K562 (cell line): ENCODE measurements at regions not wholly inside any gene's neighbourhood (a gene's known extent, or its start where the extent isn't known, plus 50 kb on each side); places are given as distances from the start of the nearest gene placed in this dataset.

Experiments
- ATAC-seq: fragments of 200-7000 bp; cut with Tn5 transposase; 3 replicates; pipeline ENCODE4 v1.9.1; 2020; ENCODE audit warnings: moderate library complexity
- BruUV-seq: library from RNA; stranded (reverse); fragments of 400-500 nt; replicated peaks from 2 replicates; lab custom pipeline; 2021; lab: Mats Ljungman, UMichigan
- CTCF ChIA-PET: fragments of 300-600 bp; formaldehyde crosslinking; extraction: SDS; loops from one replicate; lab custom pipeline; 2021; ENCODE audit warnings: low intra/inter-chr PET ratio; lab: Yijun Ruan, JAX
- POLR2A ChIA-PET: fragments of 300-600, 350-650 bp; sonication (Branson Sonifier 250); formaldehyde crosslinking; extraction: SDS; loops from one replicate; lab custom pipeline; 2021; ENCODE audit warnings: antibody characterized with exemption, inconsistent platforms; lab: Yijun Ruan, JAX
- DNase-seq, 4 experiments: peaks; one replicate each; pipeline versions ENCODE4 v3.0.0 to v3.0.0-alpha.2; 2011 to 2018; ENCODE audit warnings: low spot score in 3 of 4, mixed read lengths in 3 of 4; ENCODE audit errors: extremely low read depth in 1 of 4
- FAIRE-seq: peaks from 2 replicates; lab custom pipeline; 2011; peaks lifted over from hg19 to GRCh38; lab: Jason Lieb, UNC
- H2AFZ ChIP-seq: 2 replicates; pipeline ENCODE4 v1.6.0; 2011; ENCODE audit warnings: low read depth, low read length, control low read depth, inconsistent platforms
- H3K27ac ChIP-seq: fragments of 200-600 bp; 3 replicates; pipeline ENCODE4 v1.8.0; 2011; ENCODE audit warnings: low read depth, mild to moderate bottlenecking, control low read depth, inconsistent platforms, low read length, moderate library complexity, mixed read lengths; ENCODE audit errors: extremely low read depth
- H3K27me3 ChIP-seq, 2 experiments: fragments of 300-600 bp in 1 of 2; 2 replicates in 1 of 2; 3 replicates in 1 of 2; pipeline versions ENCODE4 v1.6.0 to v1.8.0; 2011; ENCODE audit warnings: inconsistent platforms in 2 of 2, low read length in 2 of 2, mild to moderate bottlenecking in 1 of 2, mixed read lengths in 1 of 2, moderate library complexity in 1 of 2; ENCODE audit not compliant: control insufficient read depth in 2 of 2, insufficient read depth in 2 of 2
- H3K36me3 ChIP-seq: fragments of 300-600 bp; 3 replicates; pipeline ENCODE4 v1.8.0; 2011; ENCODE audit warnings: mild to moderate bottlenecking, low read length, inconsistent platforms; ENCODE audit not compliant: control insufficient read depth, insufficient read depth
- H3K4me1 ChIP-seq, 2 experiments: fragments of 200-600 bp in 1 of 2; replicated peaks in 1 of 2; 2 replicates in 1 of 2; 3 replicates in 1 of 2; pipeline versions ENCODE4 v1.5.1 to v1.8.0; 2011; ENCODE audit warnings: inconsistent platforms in 2 of 2, low read length in 2 of 2, mild to moderate bottlenecking in 1 of 2, mixed read lengths in 1 of 2, moderate library complexity in 1 of 2; ENCODE audit not compliant: control insufficient read depth in 2 of 2, insufficient read depth in 2 of 2
- H3K4me2 ChIP-seq: 2 replicates; pipeline ENCODE4 v1.6.1; 2011; ENCODE audit warnings: low read length, control low read depth, inconsistent platforms, mixed read lengths; ENCODE audit not compliant: insufficient read depth
- H3K4me3 ChIP-seq: fragments of 200-600 bp; sonication (generic), shearing (Covaris generic); 2 replicates; pipeline ENCODE4 v1.5.1; 2016; ENCODE audit warnings: control low read depth, inconsistent platforms
- H3K79me2 ChIP-seq: fragments of 200-600 bp; 3 replicates; pipeline ENCODE4 v1.8.0; 2011; ENCODE audit warnings: low read length, inconsistent platforms; ENCODE audit not compliant: control insufficient read depth, insufficient read depth
- H3K9ac ChIP-seq, 2 experiments: 2 replicates each; pipeline versions ENCODE4 v1.6.0 to v1.6.1; 2011; ENCODE audit warnings: low read depth in 2 of 2, low read length in 2 of 2, control low read depth in 1 of 2, inconsistent platforms in 1 of 2, mild to moderate bottlenecking in 1 of 2, mixed read lengths in 1 of 2; ENCODE audit not compliant: insufficient read depth in 1 of 2
- H3K9me1 ChIP-seq: one replicate; pipeline ENCODE4 v1.6.0; 2011; ENCODE audit warnings: inconsistent platforms, mild to moderate bottlenecking, low read length, moderate library complexity; ENCODE audit not compliant: control insufficient read depth, insufficient read depth
- H3K9me3 ChIP-seq: replicated peaks from 2 replicates; pipeline ENCODE4 v1.5.1; 2011; ENCODE audit warnings: low read depth, low read length, inconsistent platforms; ENCODE audit not compliant: control insufficient read depth, insufficient read depth
- H4K20me1 ChIP-seq: replicated peaks from 2 replicates; pipeline ENCODE4 v1.6.1; 2011; ENCODE audit warnings: low read length, inconsistent platforms, mixed read lengths; ENCODE audit not compliant: control insufficient read depth, insufficient read depth
- CEBPB ChIP-seq: fragments of 450-650 bp; IDR thresholded peaks from 2 replicates; pipeline ENCODE4 v1.6.1; 2016; ENCODE audit warnings: missing genetic modification characterization, missing compliant biosample characterization
- CHCHD3 ChIP-seq: fragments of 250-450 bp; sonication (Bioruptor Pico); IDR thresholded peaks from 2 replicates; pipeline ENCODE4 v2.1.2; 2022; ENCODE audit warnings: mild to moderate bottlenecking
- CREB3 ChIP-seq: fragments of 450-650 bp; conservative IDR thresholded peaks from 2 replicates; pipeline ENCODE4 v1.6.1; 2016; ENCODE audit warnings: missing genetic modification characterization, low read depth, mild to moderate bottlenecking, missing compliant biosample characterization, moderate library complexity
- DNMT1 ChIP-seq: fragments of 450-650 bp; IDR thresholded peaks from 2 replicates; pipeline ENCODE4 v1.6.1; 2016; ENCODE audit warnings: antibody characterized with exemption, mild to moderate bottlenecking
- HOXB6 ChIP-seq: fragments of 250-450 bp; sonication (Bioruptor Pico); IDR thresholded peaks from 2 replicates; pipeline ENCODE4 v1.5.1; 2022; ENCODE audit warnings: mild to moderate bottlenecking, borderline replicate concordance
- IRF1 ChIP-seq: sonication (generic); formaldehyde crosslinking; IDR thresholded peaks from 2 replicates; pipeline ENCODE4 v1.8.0; 2022; ENCODE audit warnings: missing genetic modification reagents, mild to moderate bottlenecking, borderline replicate concordance
- ZNF175 ChIP-seq: fragments of 200-800 bp; sonication (Bioruptor generic); IDR thresholded peaks from 2 replicates; pipeline ENCODE4 v1.6.1; 2016; ENCODE audit warnings: low read depth, mild to moderate bottlenecking, missing genetic modification characterization, missing compliant biosample characterization
- WGBS: fragments of 100-300 bp; shearing (Covaris generic); methylation state at CpG from one replicate; pipeline ENCODE4 v1.1.6; 2016; ENCODE audit warnings: low coverage, mixed read lengths; ENCODE audit not compliant: insufficient coverage; ENCODE audit errors: missing lambda C conversion rate; 5-methylcytosine and 5-hydroxymethylcytosine counted together
- in situ Hi-C: fragments of 300-500 bp; cut with MboI; formaldehyde crosslinking; loops from 4 replicates; pipeline ENCODE4 v1.15.0; 2018; ENCODE audit warnings: inconsistent platforms, mixed read lengths
- intact Hi-C: fragments of 100-400 bp; cut with micrococcal nuclease; formaldehyde crosslinking; loops from 2 replicates; pipeline ENCODE4 v1.14.2; 2022

DNA sequence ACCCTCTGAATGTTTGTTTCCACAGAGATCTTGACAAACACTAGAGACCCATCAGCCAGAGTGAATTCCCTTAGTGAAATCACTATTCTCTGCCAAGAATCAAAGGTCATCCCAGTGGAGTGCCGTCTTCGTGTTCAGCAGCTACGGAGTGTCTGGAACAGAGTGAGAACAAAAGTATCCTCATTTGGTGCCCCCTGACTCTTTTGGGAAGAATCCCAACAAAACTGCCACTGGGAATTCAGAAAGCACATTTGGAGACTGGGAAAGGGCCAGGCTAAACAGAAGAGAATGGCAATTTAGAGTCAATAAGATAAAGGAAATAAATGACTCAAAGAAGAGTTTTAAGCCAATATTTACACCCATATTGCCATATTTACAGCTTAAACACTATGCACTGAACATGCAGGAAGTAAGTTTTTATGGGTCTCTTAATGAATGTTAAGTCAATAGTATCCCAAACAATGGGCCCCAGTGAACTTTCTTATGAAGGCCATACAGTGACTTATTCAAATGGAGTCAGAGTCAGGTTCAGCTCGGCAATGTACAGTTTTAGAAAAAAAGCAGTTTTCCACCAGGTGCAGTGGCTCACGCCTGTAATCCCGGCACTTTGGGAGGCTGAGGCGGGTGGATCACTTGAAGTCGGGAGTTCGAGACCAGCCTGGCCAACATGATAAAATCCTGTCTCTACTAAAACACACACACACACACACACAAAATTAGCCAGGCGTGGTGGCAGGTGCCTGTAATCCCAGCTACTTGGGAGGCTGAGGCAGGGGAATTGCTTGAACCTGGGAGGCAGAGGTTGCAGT is 392.6 kb downstream of the KLF5 start (continued):
- TF ChIP-seq CHCHD3 (CRISPR knock-in tag) (no peak), CREB3 (tag) (no peak), CEBPB (tag) (no peak)

DNA sequence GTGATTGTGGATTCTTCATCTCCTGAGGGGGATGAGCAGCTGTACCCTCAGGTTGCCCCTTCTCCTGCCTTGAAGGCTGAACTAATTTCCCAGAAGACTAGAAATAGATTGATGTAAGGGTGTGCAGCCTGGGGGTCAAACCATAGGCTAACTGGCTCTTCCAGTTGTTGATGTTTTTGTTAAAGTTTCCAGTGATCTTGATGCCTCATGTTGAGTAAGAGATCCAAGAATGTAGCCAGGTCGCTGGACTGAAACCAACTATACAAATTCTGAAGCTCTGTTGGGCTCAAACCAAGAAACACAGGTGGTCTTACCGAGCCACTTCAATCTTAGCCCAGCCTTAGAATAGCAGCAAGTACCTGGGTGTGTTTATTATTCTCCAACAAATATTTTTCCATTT is 391.8 kb downstream of the KLF5 start:
- H3K36me3 ChIP-seq = no peaks in the 10 kb centered on the region
- in situ Hi-C loops = no loop called here
- intact Hi-C loops = no loop called here
- H3K27me3 ChIP-seq = no peaks in the 10 kb centered on the region
- no peaks in the 10 kb centered on the region for H4K20me1 ChIP-seq
- H3K79me2 ChIP-seq = no peaks in the 10 kb centered on the region
- ATAC-seq = no peak
- no peaks in the 10 kb centered on the region; a peak in 1 of 5 replicates for H3K4me1 ChIP-seq
- CTCF ChIA-PET = no interaction called here
- TF ChIP-seq IRF1 (CRISPR knock-in tag) (no peak), DNMT1 (no peak), HOXB6 (CRISPR knock-in tag) (no peak), ZNF175 (CRISPR knock-in tag) (no peak)
- TF ChIP-seq, all 486 proteins: peak for 0
- no peak for FAIRE-seq
- WGBS = 9% methylated on average over 2 of the region's 2 CpGs
- H3K9ac ChIP-seq = no peak overlapping the region
- no peak overlapping the region for H3K4me3 ChIP-seq
- no peak overlapping the region for H3K4me2 ChIP-seq
- H3K9me1 ChIP-seq = no peaks in the 10 kb centered on the region
- BruUV-seq = no TSS peak
- POLR2A ChIA-PET = no interaction called here
- DNase-seq = no peak
- no peak overlapping the region for H2AFZ ChIP-seq
- H3K27ac ChIP-seq = no peak overlapping the region
- H3K9me3 ChIP-seq = no peaks in the 10 kb centered on the region
